Activated CD4-positive, alpha-beta T cell treated with anti-CD3 and anti-CD28 coated beads, Interleukin-10, Interleukin-2, amounts not matched to agents 100 ng/mL and 50 ng/mL, durations not matched to agents 16 hours and 8 hours (primary cell): ENCODE measurements at regions not wholly inside any gene's neighbourhood (a gene's known extent, or its start where the extent isn't known, plus 50 kb on each side); places are given as distances from the start of the nearest gene placed in this dataset.
"Not testable (repeated sequence)": the region's sequence is repeated elsewhere in the genome, so short reads cannot be mapped to it uniquely, and the experiment has no call there.

Experiments used
- DNase-seq: peaks from one replicate; pipeline ENCODE4 v3.0.0-alpha.2; 2020

DNA sequence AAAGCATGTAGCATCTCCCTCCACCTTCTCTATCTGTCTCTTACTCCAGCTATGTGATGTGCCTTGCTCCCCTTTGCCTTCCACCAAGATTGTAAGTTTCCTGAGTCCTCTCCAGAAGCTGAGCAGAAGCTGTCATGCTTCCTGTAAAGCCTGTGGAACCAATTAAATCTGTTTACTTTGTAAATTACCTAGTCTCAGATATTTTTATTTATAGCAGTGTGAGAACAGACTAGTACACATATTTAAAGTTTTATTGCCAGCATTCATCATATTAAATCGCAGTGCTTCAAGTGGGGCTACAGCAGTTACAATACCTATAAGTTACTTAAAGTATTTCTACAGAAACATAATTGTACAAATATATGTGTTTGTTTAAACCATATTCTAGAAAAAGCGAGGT is 973.1 kb downstream of the SLC16A7 start:
- no peak for DNase-seq

DNA sequence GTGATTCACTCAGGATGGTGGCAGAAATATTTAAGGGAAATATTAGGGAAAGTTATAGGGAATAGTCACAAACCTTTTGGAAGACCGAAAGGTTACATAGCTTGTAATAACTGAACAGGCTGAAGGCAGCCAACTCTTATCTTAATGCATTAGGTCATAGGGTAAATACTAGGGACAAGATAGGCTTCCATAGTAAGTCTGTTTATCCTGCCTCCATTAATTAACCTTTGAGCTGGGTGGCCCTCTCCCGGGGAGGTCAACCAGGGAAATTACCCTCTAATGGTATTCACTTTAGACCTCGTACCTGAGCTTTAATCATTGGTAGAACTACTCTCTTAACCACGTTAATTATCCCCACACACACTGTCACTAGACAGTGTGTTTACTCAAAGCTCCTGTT is 981.8 kb downstream of the SLC16A7 start:
- no peak for DNase-seq

DNA sequence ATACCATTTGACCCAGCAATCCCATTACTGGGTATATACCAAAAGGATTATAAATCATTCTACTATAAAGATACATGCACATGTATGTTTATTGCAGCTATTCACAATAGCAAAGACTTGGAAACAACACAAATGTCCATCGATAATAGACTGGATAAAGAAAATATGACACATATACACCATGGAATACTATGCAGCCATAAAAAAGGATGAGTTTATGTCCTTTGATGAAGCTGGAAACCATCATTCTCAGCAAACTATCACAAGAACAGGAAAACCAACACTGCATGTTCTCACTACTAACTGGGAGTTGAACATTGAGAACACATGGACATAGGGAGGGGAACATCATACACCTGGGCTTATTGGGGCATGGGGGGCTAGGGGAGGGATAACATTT is 991.8 kb downstream of the SLC16A7 start:
- DNase-seq = not testable (repeated sequence)

DNA sequence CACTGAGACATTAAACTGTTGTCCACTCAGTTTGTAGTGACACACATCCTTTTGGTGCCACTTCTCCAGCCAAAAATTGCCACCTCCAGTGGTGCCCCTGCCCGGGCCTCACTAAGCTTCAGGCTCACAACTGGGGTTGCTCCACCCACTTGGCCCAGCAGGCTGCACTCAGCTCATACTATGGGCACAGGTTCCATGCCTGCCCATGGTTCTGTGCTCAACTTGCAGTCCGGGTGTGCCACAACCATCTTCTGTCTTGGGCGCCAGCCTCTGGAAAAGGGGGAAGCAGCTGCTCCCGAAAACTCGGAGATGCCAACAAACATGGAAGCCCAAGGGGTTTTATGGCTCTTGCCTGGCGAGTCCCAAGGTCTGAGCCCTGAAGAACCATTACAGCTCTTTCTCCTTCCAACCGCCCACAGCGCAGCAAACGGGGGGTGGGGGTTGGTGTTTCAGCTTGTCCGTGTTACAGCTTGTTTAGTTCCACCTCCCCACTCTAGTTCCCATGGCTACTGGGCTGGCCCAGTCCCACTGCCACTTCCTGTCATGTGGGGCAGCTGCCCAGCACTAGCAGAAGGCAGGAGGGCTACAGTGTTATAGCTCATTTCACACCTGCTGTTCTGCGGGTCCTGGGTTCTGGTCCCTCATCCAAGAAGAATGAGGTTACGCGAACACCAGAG is 998.3 kb downstream of the SLC16A7 start:
- no peak for DNase-seq

DNA sequence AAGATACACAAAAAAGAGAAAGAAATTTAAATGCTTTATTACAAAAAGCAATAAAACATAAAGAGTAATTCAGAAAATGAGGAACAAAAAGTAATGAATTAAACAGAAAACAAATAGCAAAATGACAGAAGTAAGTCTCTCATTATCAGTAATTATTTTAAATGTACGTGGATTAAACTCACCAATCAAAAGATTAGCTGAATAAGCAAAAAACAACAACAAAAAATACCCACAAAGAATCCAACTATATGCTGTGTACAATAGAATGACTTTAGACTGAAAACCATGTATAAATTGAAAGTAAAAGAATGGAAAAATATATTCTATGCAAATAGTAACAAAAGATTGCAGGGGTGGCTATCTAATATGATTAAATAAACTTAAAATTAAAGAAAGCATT is 1006.8 kb downstream of the SLC16A7 start:
- no peak for DNase-seq

DNA sequence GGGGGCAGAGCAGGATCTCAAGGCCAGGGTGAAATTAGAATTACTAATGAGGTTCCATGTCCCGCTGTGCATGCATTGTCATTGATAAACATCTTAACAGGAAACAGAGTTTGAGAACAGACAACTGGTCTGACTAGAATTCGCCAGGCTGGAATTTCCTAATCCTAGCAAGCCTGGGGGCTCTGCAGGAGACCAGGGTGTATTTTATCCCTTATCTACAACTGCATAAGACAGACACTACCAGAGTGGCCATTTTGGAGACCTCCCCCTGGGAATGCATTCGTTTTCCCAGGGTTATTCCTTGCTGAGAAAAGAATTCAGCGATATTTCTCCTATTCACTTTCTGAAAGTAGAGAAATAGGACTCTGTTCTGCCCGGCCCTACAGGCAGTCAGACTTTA is 1007.6 kb downstream of the SLC16A7 start:
- DNase-seq = not testable (repeated sequence)

DNA sequence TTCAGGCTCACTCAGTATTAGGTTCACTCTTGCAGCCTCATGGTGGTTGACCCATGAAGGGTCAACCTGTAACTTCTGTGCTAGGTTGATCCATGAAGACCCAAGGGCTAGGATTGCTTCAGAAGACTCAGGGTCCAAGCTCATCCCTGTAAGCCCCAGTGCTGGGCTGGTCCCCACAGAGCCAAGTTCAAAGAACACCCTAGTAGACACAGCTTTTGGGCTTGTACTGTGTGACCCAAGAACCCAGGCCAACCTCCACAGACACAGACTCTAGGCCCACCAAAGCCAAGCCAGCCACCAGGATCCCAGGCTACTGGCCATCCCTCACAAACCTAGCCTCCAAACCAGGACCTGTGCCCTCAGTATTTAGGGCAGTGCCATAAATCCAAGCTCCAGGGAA is 1020.6 kb downstream of the SLC16A7 start:
- DNase-seq = no peak

DNA sequence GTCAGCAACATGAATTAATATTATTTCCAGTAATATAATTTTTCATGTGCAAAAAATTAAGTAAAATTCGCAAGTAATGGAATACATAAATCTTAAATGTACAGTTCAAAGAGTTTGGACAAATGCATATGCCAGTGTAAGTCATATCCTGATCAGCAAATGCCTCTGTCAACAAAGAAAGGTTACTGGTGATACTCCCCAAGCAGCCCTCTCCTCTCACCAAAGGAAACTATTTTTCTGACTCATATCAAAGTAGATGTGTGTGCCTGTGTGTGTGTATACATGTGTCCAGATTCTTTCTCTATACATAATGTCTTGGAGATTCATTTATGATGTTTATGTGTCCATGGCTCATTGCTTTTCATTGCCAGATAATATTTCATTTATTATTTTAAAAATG is 1035.0 kb downstream of the SLC16A7 start:
- DNase-seq = no peak

DNA sequence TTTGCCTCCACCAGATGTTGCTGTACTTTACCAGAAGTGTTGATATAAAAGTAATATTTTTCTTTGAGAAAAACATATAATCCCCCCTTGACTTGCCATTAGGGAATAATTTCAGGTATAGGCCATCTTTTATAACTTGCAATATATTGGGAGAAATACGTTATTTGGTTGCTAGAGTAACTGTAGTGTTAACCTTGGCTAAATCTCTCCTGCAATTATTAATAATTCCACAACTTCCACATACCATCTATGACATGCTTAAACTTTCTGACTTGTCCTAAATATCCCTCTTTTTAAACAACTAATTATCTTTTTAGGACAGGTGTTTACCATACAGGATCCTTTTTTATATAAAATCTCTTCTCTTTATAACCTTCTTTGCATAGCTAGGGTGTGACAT is 1048.2 kb downstream of the SLC16A7 start:
- DNase-seq = no peak

DNA sequence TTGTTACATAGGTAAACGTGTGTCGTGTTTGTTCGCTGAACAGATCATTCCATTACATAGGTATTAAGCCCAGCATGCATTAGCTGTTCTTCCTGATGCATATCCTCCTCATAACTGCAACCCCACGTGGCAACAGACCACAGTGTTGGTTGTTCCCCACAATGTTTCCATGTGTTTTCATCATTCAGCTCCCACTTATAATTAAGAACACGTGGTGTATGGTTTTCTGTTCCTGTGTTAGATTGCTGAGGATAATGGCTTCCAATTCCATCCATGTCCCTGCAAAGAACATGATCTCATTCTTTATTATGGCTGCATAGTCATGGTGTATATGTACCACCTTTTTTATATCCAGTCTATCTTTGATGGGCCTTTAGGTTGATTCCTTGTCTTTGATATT is 1071.1 kb downstream of the SLC16A7 start:
- no peak for DNase-seq

DNA sequence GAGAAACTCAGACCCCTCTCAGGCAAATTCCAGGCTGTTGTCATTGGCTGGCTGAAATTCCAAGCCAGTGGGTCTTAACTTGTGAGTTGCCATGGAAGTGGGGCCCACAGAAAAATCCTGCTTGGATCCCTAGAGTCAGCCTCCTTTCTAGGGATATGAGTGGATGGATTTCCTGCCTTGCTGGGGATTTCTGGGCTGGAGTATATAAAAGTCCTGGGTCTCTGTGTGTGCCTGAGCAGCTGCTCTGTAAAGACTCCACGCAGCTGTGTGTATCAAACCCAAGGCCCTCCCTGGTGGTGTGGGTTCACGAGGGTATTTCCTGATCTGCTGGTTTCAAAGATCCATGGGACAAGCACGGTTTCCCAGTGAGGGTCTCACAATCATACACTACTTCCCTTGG is 1077.1 kb downstream of the SLC16A7 start:
- no peak for DNase-seq

DNA sequence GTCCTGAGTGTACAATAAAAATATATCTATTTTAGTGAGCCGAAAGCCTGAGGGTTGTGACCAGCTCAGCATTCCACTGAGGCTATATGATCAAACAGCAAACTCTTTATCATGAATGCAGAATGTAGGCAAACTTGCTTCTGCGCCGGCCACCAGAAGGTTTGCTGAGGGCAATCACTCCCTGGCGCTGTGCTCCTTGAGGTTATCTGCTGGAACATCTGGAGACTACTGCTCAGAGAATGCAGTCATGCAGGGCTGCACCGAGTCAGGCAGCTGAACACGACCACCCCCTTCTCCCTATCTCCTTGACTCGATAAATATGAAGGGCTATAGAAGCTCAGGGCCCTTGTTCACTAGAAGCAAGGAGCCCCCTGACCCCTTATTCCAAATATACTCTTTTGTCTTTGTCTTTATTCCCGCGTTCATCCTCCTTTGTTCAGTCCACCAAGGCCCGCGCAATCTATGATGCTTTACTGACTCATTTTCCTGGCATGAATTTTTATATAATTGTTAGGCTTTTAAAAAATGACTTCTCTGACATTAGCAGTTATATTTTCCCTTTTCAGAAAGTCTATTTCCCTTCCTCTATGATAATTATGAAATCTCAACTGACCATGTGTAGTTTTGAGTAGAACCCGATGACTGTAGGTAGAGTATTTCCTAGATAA is 1089.3 kb downstream of the SLC16A7 start:
- no peak for DNase-seq

DNA sequence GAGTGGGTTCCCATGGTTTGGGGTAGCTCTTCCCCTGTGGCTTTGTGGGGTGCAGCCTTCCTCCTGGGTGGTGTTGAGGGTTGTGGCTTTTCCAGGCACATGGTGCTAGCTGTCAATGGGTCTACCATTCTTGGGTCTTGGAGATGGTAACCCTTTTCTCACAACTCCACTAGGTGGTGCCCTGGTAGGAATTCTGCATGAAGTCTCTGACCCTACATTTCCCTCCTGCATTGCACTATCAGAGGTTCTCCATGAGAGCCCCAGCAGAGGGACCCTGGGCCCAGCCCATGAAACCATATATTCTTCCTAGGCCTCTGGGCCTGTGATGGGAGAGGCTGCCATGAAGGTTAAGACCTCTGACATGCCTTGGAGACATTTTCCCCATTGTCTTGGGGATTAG is 1093.3 kb downstream of the SLC16A7 start:
- no peak for DNase-seq

DNA sequence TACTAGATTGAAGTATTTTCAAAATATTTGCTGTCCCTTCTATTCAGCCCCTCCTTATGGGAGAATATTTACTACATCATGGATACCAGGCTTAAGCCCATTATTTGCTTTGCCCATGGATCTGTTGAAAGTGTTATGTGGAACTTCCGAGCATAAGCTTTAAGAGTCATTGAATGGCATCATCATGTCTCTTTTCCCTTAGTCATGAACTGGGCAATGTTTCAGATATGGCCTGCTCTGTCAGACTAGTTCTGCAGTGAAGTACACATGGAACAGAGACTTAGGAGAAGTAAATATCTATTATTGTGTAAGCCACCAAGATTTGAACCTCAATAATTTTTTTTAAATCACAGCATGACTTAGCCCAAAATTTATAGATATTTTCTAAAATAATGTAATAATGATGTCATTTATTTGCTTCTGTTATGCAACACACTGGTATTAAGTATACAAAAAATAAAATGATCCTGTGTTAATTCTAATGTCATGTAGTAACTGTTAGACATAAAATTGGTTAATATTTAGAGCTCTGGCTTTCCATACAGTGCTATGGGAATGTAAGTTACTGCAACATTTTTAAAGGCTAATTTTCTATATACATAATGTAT is 1097.3 kb downstream of the SLC16A7 start:
- DNase-seq = no peak

DNA sequence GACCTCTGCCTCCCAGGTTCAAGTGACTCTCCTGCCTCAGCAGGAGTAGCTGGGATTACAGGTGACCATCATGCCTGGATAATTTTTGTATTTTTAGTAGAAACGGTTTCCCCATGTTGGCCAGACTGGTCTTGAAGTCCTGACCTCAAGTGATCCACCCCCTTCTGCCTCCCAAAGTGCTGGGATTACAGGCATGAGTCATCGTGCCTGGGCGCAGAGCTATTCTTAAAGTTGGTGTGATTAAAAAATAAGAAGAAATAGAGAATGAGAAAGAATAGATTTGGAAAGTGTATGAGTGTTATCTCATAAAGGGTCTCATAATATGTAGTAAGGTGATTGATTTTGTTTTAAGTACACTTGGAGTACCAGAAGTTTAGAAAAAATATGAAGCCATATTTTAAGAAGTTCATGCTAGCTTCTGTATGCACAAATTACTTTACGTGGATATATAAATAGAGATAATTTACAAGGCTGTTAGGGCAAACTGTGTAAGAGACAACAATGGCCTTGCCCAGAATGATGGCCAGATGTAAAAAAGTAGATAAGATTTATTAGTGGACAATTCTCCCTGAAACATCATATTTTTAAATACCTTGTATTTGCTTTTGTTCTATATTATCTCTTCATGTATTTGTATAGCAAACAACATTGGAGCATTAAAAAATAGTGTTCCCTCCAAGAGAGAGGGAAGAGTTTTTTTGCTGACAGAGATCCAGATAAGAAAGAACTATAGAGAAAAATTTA is 1108.5 kb downstream of the SLC16A7 start:
- no peak for DNase-seq

DNA sequence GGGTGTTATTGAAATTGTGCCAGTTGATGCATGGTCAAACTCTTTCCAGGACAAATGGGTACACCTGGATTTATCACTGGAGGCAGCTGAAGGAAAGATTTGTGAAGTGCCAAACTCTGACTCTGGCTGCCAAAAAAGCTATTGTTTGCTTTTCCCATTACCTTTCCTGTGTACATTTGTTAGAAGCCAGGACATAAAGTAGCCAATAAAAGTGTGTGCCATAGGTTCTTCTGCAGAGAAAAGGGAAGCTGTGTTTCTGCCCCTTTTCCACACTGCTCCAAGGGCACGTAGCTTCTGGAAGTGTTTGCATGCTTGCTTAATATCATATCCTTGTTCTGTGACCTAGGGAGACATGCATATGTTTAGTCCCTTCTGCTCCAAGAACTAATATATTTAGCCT is 1114.4 kb downstream of the SLC16A7 start:
- DNase-seq = no peak

DNA sequence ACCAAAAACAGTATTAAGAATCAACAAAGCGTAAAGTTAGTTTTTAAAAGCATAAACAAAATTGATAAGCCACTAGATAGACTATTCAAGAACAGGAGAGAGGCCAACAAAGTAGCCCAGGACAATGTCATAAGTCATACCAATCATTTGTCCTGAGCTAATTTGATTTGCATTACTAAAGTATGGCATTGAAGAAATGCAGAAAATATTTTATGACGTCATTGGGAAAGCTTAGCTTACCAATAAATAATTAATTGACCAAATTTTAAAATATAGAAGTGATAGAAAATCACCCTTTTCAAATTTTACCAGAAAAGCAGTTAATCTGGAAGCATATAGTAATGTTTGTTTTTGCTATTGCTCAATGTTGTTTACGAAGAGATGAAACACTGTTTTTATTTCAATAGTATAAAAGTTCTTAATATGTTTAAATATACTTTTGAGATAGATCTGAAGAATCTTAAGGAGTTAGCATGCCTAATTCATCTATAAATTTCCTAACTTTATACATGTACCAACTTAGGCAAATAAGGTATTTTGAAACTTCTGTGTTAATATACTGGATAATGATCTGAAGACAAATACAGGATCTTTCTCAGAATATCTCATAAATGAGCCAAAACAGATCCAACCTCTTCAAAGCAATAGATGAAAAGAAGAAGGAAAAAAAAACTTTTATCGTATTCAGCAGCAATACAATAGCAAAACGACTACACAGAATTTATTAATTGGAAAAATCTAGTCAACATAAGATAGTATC is 1118.5 kb downstream of the SLC16A7 start:
- DNase-seq = no peak

DNA sequence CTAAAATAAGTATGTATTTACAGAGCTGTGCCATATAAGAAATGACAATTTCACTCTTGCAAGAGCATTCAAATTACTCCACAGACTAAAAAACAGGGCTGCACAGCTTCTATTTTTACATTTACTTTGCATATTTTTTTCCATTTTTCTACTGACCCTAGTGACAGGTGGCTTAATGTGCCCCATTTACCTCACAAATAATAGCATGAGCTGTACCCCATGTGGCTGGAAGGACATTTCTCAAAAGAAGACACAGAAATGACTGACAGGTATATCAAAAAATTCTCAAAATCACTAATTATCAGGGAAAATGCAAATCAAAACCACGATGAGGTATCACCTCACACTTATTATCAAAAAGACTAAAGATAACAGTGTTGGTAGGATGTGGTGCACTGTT is 1128.6 kb downstream of the SLC16A7 start:
- no peak for DNase-seq

DNA sequence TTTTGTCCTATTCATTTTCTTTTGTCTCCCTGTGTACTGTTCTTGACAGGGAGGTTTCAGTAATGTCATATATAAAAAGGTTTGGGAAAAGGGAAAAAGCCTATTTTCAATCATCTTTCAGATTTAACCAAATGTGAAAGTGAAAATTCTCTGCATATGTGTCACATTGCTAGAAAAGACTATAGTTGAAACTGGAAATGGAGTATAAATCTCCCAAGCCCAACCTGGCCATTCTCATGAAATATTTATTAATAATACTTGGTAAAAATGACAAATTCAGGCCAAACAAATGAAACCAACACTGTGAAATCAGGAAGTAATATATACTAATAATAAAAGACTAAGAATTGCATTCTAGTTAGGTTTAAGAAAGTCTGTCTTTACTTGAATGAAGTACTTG is 1129.2 kb downstream of the SLC16A7 start:
- no peak for DNase-seq

DNA sequence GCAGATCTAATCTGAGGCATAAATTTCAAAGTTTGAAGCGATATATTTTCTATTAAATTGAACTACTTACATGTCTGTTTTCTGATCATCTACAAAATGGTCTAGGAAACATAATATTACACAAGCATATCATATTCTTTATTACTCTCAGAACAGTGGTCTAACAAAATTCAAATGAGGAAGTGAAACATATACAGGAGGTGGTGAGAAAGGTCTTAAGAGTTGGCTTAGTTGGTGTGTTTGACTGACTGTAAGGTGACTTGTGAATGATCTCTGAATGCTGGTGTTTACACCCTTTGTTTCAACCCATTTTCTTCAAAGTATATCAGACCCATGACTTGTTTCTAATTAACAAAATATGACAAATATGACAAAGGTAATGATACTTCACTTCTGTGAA is 1156.8 kb downstream of the SLC16A7 start:
- DNase-seq = no peak

DNA sequence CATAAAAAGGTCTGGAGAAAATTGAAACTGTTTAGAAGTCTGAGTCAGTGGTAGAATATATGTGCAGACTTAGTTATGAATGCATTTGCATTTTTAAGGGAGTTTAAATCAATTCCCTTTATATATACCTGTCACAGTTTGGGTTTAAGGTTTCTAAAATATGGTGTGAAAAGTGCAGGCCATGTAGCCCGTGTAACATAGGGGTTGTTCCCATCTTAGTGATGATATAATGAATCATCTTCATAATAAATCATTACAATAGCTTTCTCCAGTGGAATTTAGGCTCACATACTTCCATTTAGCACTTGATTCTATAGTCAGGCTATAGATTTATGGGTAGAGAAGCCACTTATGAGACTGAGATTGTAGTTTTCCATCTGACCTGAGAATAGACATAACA is 1162.4 kb downstream of the SLC16A7 start:
- no peak for DNase-seq

DNA sequence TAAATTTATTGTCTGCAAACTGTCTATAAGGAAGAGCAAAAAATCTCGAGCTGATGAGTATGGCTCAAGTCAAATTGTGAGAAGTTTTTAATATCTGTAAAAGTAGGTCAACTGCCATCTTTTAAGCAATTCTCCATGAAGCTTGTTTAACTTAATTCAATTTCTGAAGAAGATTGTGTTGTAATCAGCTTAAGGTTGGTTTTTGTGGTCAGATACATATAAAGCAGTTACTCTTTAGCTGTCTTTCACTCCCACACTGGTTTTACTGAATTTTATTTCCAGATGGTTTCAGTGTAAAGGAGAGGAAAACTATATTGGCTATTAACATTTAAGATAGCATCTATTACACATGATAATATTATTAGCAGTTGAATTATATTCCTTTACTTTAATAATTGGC is 1165.1 kb downstream of the SLC16A7 start:
- no peak for DNase-seq

DNA sequence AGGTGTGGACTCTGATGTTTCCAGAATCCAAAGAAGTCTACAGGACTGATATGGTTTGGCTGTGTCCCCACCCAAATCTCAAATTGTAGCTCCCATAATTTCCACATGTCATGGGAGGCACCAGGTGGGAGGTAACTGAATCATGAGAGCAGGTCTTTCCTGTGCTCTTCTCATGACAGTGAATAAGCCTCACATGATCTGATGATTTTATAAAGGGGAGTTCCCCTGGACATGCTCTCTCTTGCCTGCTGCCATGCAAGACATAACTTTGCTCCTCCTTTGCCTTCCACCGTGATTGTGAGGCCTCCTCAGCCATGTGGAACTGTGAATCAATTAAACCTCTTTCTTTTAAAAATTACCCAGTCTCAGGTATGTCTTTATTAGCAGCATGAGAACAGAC is 1205.3 kb downstream of the SLC16A7 start:
- DNase-seq = not testable (repeated sequence)
